Muscle layer of duodenum (tissue), 2 donors: ENCODE measurements at regions not wholly inside any gene's neighbourhood (a gene's known extent, or its start where the extent isn't known, plus 50 kb on each side); places are given as distances from the start of the nearest gene placed in this dataset.

Experiments
- H3K27ac ChIP-seq: one replicate; pipeline ENCODE4 v1.7.0; 2013; ENCODE audit warnings: mild to moderate bottlenecking, low read length
- H3K27me3 ChIP-seq: one replicate; pipeline ENCODE4 v1.7.0; 2013; ENCODE audit warnings: low read depth, mild to moderate bottlenecking, control low read depth, low read length
- H3K36me3 ChIP-seq, 2 donors: one replicate each; pipeline ENCODE4 v1.7.0; 2013; ENCODE audit warnings: low read length in 2 of 2, control low read depth in 1 of 2, mild to moderate bottlenecking in 1 of 2; ENCODE audit not compliant: insufficient read depth in 2 of 2, control insufficient read depth in 1 of 2
- H3K4me1 ChIP-seq, 2 donors: one replicate each; pipeline ENCODE4 v1.7.0; 2013; ENCODE audit warnings: low read length in 2 of 2, mild to moderate bottlenecking in 2 of 2, control low read depth in 1 of 2, moderate library complexity in 1 of 2; ENCODE audit not compliant: insufficient read depth in 2 of 2, control insufficient read depth in 1 of 2
- H3K4me3 ChIP-seq, 2 donors: one replicate each; pipeline ENCODE4 v1.7.0; 2013; ENCODE audit warnings: low read length in 2 of 2, low read depth in 1 of 2, mild to moderate bottlenecking in 1 of 2
- H3K9me3 ChIP-seq, 2 donors: one replicate each; pipeline ENCODE4 v1.7.0; 2013; ENCODE audit warnings: low read length in 2 of 2, control low read depth in 1 of 2, mild to moderate bottlenecking in 1 of 2; ENCODE audit not compliant: control insufficient read depth in 1 of 2
- donor health status: healthy.

DNA sequence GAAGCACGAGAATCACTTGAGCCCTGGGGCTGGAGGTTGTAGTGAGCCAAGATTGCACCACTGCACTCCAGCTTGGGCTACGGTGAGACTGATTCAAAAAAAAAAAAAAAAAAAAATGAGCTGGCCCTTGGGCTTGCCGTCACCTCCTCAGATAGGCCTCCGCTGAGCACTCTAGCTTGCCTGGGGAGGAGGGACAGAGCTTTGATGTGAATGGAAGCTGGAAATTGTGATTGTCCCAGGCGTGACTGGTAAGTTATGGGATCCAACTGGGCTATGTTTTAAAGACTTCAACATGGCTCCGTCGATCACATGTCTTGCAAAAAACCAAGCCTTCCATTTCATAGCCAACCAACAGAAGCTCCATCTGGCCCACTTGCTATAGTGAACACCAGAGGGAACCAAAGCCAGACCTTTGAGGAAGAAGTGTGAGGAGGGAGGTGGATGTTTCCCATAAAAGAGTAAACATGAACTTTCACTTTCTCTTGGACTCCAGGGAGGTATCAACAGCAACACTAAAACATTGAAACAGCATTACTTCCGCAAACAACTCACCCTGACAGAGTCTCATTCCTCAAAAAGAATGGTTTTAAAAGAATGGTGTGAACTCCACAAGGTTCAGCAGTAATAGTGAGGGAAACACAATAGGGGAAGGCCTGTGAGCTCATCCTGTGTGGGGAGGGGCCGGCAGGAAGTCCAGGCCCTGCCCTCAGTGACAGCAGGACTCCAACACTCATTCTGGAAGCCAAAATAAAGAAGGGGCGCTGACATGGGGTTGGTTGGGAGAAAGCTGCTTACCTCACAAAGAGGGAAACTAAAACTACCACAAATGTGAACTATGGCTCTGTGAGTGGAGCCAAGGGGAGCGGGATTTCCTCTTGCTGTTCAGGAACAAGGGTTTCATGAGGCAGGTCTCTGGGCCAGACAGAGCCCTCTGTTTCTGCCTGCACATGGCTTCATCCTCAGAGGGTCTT is 59.2 kb upstream of the IL12A start:
- H3K4me1 ChIP-seq = peaks cover 0 to 5% of the 10 kb centered on the region in 2 donors
- H3K27me3 ChIP-seq = no peaks in the 10 kb centered on the region
- H3K9me3 ChIP-seq = peaks cover 0 to 9% of the 10 kb centered on the region in 2 donors
- H3K4me3 ChIP-seq = no peak overlapping the region
- H3K27ac ChIP-seq = peak overlapping the region; percentile 50
- H3K36me3 ChIP-seq = no peaks in the 10 kb centered on the region

DNA sequence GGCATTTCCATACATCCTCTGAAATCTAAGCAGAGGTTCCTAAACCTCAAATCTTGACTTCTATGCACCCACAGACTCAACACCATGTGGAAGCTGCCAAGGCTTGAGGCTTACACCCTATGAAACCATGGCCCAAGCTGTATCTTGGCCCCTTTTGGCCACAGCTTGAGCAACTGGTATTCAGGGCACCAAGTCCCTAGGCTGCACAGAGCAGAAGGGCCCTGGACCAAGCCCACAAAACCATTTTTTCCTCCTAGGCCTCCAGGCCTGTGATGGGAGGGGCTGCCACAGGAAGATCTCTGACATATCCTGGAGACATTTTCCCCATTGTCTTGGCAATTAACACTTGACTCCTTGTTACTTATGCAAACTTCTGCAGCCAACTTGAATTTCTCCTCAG is 54.4 kb upstream of the IL12A start:
- Histone ChIP-seq H3K27ac (no peak overlapping the region), H3K36me3 (no peaks in the 10 kb centered on the region), H3K4me1 (no peaks in the 10 kb centered on the region), H3K27me3 (no peaks in the 10 kb centered on the region), H3K4me3 (no peak overlapping the region), H3K9me3 (peaks cover 0 to 10% of the 10 kb centered on the region in 2 donors)

DNA sequence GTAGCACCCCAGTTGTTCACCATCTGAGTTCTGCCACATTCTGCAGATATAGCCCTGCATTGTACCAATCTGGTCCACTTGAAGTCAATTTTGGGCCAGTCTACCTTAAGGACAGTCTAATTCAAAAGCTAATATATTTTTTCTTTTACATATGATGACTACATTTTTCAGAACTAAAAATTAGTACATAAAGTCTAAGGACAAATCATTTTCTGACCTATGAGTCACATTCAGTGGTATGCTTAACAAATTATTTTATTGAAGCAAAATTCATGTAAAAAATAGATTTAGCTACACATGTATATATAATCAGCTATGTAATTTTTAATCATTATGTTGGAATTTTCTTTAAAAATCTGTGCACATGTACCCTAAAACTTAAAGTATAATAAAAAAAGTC is 52.1 kb upstream of the IL12A start:
- no peaks in the 10 kb centered on the region for H3K36me3 ChIP-seq
- H3K9me3 ChIP-seq = peaks cover 0 to 10% of the 10 kb centered on the region in 2 donors
- no peak overlapping the region for H3K4me3 ChIP-seq
- H3K4me1 ChIP-seq = no peaks in the 10 kb centered on the region
- H3K27ac ChIP-seq = no peak overlapping the region
- H3K27me3 ChIP-seq = no peaks in the 10 kb centered on the region

DNA sequence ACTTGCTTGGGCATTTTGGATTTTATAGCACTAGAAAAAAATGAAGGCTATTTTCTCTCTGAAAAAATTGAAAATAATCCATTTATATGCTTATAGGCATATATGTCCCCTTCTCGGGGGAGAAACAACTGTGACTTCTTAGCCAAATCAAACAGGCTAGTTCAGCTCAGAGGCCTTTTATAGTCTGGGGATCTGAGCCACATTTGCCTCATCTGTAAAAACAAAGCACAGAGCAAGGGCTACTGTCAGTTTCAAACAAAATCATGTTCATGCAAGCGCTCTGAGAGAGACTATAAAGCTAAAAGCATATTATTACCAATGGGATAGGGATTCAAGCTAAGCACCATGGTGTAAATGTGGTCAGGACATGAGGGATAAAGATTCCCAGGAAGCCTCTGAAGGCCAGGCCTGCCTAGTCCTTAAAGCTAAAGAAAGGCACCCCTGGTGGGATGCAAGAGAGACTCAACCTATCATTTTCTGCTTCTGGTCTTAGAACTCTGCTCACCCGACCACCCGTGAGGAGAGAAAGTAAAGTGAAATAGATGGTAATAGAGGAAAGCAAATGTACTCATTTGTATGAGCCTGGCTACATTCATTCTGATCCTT is 51.0 kb upstream of the IL12A start:
- peaks cover 0 to 10% of the 10 kb centered on the region in 2 donors for H3K9me3 ChIP-seq
- H3K36me3 ChIP-seq = no peaks in the 10 kb centered on the region
- H3K4me3 ChIP-seq = no peak overlapping the region
- H3K27me3 ChIP-seq = no peaks in the 10 kb centered on the region
- no peaks in the 10 kb centered on the region for H3K4me1 ChIP-seq
- no peak overlapping the region for H3K27ac ChIP-seq

DNA sequence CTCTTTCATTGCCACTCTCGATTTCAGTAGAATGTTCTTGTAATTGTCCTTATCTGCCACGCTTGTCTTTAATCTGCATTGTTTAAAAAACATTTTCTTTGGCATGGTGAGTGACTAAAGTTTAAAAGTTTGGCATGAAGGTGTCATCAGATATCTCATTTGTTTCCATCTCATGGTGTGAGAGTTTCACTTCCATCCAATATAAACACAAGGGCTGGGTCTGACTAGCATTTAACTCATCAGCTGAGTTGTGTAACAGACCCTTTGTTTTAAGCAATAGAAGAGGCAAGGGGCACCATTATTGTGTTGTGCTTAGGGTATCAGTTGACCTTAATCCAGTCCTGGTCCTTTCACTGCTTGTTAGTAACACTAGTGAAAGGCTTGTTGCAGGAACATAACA is 49.9 kb upstream of the IL12A start:
- peaks cover 0 to 7% of the 10 kb centered on the region in 2 donors for H3K9me3 ChIP-seq
- H3K4me1 ChIP-seq = no peaks in the 10 kb centered on the region
- no peak overlapping the region for H3K4me3 ChIP-seq
- no peak overlapping the region for H3K27ac ChIP-seq
- no peaks in the 10 kb centered on the region for H3K36me3 ChIP-seq
- no peaks in the 10 kb centered on the region for H3K27me3 ChIP-seq
